Epidermal melanocyte (primary cell): ENCODE measurements at regions not wholly inside any gene's neighbourhood (a gene's known extent, or its start where the extent isn't known, plus 50 kb on each side); places are given as distances from the start of the nearest gene placed in this dataset.
"Not testable (repeated sequence)": the region's sequence is repeated elsewhere in the genome, so short reads cannot be mapped to it uniquely, and the experiment has no call there.

ENCODE experiments used
- DNase-seq: peaks from one replicate; pipeline ENCODE4 v3.0.0; 2011; ENCODE audit warnings: low spot score; ENCODE audit not compliant: insufficient read length

DNA sequence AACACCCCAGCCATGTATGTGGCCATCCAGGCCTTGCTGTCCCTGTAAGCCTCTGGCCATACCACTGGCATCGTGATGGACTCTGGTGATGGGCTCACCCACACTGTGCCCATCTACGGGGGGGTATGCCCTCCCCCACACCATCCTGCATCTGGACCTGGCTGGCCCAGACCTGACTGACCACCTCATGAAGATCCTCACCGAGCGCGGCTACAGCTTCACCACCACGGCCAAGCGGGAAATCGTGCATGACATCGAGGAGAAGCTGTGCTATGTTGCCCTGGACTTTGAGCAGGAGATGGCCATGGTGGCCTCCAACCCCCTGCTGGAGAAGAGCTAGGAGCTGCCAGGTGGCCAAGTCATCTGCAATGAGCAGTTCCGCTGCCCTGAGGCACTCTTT, 80.4 kb upstream of the ZCCHC2 start:
- DNase-seq, result no peak

DNA sequence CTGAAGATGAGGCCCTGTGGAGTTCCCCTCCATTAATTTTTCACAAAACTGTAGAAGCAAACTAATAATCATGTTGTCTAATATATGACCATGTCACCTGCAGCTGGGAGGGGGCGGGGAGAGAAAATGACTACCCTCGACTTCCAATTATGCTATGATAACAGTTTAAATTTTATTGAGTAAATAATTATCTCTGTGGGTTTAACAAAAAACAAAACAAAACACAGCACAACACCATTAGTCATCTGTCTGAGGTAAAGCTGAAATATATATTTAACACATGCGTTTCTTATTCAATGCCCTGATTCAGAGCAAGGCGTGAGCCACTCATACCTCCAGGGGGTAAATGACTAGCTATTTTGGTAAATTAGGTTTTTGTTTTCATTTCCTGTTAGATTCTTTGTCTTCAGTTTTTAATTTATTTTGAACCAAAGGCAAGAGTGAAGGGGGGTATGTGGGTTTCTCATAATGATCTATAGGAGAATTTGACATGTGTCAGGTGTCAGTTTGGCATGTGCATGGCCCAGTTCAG, 77.4 kb upstream of the ZCCHC2 start:
- no peak for DNase-seq

DNA sequence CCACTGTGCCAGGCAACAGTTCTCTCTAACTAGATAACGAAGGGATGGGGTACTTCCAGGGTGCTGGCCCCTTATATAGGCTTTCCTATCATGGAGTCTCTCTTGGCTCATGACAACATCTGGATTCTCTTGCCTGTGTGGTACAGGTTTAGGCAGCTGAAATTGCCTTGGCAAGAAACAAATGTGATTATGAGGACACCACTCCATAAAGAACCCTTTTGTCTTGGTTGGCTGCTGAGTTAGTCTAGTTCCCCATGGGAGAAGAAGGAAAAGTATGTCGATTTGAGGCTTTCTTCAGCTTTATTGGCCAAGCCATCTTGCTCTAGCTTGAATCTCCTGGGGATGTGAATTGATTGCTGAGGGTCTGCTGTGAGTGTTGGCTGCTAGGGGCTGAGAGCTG, 76.3 kb upstream of the ZCCHC2 start:
- no peak for DNase-seq

DNA sequence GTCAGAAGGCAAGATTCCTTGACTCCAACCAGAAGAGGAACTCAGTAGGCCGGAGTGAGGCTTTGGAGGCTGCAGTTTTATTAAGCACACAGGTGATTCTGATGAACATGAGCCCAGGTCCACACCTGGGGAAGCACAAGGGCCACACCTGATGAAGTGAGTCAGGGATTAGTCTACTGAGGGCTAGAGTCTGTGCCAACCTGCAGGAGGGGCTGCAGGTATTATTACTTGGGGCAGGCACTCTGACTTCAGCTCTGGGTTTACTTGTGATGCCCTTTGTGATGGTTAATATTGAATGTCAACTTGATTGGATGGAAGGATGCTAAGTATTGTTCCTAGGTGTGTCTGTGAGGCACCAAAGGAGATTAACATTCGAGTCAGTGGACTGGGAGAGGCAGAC, 75.2 kb upstream of the ZCCHC2 start:
- no peak for DNase-seq

DNA sequence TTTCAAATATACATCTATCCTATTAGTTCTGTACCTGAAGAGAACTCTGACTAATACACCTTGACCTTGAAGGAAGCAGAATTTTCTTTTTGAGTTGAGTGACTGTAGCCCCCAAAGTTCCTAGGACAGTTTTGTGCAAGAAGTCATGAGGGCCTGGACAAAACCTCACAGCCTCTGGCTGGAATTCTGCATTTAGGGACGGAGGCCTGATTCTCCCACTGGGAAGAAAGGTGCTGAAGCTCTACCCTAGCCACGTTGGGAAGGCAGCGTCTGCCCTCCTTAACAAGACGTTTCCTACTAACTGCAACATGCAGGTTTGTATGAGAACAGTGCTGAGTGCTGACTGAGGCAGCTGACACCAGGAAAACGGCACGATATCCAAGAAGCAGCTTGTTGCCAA, 74.4 kb upstream of the ZCCHC2 start:
- no peak for DNase-seq

DNA sequence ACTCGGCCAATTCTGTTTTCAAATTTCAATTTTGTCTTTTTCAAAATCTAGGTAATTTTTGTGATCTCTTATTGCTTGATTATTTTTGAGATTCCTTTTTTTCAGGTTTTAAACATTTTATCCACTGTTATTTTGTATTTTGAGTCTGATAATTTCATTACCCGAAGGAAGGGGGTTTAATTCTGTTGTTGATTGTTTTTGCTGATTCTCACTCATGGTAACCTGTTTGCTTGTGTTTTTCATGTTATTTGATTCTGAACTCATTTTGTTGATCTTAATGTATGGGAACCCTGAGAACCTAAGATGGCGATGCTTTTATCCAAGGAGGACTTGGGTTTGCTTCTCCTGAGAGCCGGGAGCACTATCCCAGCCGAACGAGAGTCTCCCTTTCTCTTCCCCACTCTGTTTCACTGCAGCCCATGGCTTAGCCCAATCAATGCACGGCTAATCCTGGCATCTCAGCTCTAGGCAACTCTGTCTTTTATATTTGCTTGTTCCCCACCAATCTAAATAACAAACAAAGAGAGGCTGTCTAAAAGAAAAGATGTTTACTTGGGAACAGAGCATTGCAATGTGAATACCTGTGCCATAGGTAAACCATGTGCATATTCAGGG, 73.2 kb upstream of the ZCCHC2 start:
- no peak for DNase-seq

DNA sequence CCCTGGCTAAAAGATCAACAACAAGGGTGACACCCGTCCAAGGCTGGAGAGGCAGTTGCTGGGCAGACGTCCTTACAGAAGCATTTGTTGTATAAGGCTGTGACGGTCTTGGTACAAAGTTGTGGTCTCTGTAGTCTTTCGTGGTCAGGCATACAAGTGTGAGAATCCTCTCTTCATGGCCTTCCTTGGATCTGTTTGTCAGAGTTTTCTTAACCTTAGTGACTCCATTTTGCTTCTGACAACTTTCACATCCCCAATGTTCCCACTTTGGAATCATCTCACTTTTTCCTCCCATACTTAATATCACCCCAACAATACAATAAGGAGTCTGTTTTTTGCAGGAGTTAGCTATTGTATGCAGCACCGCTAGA, 72.7 kb upstream of the ZCCHC2 start:
- DNase-seq, result no peak

DNA sequence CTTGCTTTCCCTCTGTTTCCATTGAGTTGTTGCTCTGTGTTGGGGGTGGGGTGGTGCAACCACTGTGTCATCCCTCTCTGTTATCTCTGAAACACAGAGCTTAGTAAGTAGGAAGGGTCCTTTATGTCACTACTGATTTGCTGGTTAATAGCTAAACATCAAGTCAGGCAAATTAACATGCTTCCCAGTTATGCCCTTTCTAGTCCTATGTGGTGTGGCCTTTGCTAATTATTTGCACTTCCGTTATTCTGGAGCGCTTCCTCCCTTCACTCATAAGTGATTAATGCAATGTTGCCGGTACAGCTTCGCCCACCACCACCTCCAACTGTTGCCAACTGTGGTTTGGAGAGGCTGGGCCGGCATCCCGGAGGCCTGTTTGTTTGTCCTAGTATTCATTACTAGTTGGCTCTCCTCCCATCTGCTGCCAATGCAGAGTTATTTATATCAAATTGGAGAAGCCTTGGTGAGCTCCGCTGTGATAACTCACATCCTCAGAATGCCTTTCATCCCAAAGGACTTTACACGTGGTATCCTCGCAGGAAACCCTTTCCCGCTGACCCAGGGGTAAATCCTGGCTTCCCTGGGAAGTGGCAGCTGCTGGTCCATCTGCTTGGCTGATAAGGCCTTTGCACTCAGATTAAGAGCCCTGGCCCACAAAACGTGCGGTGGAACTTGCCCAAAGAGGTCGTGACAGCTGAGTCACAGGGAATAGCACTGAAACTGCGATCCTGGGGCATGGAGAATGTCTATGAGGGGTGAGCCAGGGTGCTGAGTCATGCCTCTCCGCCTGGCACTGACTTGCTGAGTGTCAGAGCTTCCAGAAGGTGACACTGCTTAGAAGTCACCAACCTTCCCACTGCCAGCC, 72.0 kb upstream of the ZCCHC2 start:
- peak; percentile 36 for DNase-seq

DNA sequence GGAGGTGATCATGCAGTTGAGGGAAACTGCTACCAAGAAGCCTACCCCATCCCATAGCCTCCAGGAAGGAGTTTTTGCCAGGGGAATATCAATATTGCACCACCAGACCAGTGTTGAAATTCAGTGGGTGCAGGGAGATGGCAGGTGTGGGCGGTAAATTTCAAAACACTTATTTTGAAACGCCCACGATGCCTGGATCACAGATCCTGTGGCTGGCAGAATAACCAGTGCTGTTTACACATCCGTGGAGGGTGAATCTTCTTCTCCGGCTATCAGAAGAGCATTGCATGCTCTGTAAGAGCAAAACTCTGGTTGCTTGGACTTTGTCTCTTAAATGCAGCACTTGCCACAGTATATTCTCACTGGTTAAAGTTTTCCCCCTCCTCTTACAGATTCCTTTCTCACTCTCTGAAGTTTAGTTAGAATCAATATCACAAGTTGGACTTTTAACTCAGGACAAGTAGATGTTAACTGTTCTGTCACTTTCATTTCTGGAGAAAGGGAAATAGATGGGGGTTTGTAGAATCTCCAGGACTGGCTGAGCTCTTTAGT, 70.5 kb upstream of the ZCCHC2 start:
- no peak for DNase-seq

DNA sequence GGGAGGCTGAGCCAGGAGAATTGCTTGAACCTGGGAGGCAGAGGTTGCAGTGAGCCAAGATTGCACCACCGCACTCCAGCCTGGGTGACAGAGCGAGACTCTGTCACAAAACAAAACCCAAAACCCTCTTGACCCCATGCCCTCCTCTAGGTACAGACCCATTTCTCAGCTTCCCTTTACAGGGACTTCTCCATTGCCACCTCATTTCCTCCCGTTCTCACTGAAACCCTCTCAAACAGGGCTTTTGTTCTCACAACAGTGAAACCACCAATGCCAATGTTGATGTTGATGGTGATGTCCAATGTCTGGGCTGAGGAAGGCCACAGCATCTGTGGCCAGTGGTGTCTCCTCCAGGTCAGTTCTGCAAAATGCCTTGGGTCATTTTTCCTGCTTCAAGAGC, 69.0 kb upstream of the ZCCHC2 start:
- DNase-seq, result no peak

DNA sequence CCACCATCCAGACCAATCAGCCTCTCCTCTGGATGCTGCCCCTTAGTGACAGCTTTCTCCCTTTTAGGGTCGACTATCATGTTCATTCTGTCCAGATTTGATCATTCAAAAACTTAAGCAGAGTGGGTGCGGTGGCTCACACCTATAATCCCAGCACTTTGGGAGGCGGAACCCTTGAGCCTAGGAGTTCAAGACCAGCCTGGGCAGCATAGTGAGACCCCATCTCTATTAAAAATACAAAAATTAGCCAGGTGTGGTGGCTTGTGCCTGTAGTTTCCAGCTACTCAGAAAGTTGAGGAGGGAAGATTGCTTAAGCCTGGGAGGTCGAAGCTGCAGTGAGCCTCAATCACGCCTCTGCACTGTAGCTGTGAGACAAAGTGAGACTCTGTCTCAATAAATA, 68.3 kb upstream of the ZCCHC2 start:
- no peak for DNase-seq

DNA sequence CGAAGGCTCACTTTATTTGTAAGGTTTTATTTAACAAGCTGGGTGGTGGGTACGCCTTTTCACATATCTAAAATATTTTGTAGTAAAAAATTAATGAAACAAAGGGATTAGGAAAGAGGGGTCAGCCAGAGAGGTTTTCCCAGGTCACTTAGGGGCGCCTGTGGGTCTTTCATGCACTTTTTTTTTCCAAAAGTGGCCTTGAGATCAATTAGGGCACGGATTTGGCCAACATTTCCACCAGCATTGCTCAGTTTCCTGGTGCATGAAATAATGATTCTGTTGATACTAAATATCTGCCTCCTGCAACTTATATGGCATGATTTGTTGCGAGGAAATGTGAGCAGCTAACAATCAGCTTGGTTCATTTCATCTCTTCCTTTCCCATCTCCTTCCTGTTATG, 67.6 kb upstream of the ZCCHC2 start:
- no peak for DNase-seq

DNA sequence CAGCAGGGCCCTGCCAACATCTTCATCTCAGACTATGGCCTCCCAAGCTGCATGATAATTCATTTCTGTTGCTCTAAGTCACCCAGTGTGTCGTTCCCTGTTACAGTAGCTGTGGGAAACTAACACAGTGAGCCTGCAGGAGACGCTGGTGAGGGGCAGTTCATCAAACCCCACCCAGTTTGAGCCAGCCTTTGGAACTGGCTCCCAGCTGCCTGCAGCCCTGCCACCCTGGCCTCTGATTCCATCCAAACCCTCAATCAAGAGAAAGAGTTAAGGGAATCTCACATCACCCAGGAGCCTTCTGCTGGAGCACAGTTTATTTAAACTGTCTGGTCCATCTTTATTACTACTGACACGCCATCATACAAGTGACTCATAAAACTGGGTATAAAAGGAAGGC, 64.9 kb upstream of the ZCCHC2 start:
- DNase-seq, result no peak

DNA sequence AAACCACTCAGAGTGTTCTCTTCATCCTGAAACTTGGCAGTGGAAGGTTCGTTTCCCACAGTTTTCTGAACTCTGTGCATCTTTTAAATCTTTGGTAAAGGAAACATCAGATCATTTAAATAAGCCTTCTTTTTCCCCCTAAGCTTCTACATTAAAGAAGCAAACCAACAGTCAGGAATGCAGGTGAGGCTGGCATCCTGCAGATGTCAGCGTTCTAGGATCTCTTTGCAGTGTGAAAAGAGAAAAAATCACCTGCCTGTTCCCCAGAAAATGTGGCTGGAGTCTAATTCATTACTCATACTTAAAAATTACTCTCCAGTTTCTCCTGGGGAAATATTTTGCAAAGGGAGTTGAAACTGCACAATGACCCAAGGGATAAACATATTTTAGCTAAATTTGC, 64.5 kb upstream of the ZCCHC2 start:
- DNase-seq, result no peak

DNA sequence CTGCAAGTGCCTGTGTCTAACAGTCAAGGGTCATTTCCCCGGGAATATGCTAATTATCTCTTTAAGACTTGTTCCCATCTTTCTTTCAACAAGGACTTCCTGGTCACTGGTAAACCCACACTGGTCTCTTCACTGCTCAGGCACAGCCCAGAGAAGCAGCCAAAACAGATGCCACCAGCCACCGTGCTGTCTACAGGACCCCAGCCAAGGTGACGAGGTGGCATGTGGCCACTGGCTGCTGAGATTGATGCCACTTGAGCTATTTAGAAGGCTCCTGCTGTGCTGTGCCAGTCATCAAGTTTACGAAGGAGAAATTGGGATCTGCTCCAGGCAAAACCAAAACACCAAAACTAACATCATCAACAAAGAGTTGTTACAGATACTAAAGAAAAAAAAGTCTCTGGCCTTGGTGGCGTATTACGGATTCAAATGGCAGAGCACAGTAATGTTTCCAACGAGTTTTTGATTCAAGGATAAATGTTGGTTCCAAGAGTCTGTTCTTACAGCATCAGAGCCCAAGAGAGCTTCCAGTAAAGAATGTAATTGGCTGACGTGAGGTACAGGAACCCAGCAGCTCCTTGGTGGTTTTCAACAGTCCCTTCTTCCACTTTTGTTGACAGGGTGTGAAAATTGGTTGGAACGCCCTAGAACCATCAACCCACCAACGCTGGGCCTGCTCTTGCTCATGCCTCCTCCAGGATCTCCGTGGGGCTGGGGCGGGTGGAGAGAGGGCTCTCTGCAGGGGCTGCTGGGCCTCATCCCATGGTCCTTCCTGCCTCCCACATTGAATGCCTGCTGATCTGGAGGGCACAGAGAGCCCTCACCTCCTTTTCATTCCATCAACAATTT, 63.7 kb upstream of the ZCCHC2 start:
- DNase-seq, result no peak

DNA sequence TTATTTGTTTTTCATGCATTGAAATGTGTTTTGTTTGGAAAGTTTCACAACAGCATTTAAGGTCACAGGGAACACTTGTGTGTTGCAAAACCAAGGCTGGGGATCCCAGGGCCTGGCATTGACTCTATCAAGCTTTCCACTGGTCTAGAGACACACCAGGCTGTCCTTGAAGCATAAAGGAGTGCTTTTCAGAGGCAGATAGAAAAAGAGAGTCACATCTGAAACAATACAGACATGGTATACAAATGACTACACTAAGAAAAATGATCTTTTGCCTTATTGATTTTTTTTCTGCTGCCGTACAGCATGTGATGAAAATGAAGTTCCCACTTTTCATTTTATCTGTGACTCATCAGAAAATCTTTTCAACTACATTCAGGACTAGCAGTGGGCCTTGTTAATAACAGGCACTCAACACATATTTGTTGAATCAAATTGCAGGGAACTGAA, 61.9 kb upstream of the ZCCHC2 start:
- no peak for DNase-seq

DNA sequence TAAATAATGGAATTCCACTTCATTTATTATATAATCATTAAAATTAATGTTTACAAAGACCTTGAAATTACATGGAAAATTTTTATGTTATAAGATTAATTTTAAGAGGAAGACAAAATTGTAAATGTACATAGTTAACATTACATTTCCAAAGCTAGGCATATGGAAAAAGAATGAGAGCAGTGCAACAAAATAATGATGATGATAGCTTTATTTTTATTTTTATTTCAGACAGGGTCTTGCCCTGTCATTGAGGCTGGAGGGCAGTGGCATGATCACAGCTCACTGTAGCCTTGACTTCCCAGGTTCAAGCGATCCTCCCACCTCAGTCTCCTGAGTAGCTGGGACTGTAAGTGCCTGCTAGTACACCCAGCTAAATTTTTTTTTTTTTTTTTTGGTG, 61.2 kb upstream of the ZCCHC2 start:
- no peak for DNase-seq

DNA sequence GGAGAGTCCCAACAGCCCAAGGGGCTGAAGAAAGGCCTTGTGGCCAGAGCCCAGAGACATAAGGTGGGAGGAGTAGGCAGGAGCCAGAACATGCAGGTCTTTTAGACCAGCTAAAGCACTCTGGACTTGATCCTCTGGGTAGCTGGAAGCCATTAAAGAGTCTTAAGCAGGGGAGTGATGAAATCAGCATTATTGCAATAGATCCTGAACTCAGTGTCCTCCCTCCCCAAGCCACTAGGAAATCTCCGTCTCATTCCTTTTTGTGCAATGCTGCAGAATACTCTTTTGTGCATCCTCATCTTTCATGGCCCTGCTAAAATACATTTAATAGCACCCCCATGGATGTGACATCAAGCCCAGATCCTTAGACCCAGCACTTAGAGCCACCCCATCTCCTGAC, 58.6 kb upstream of the ZCCHC2 start:
- no peak for DNase-seq

DNA sequence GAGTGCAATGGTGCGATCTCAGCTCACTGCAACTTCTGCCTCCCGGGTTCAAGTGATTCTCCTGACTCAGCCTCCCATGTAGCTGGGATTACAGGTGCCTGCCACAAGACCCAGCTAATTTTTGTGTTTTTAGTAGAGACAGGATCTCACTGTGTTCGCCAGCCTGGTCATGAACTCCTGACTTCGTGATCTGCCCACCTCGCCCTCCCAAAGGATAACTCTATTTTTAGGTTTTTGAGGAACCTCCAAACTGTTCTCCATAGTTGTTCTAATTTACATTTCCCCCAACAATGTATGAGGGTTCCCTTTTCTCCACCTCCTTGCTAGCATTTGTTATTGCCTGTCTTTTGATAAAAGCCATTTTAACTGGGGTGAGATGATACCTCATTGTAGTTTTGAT, 53.7 kb upstream of the ZCCHC2 start:
- DNase-seq, result not testable (repeated sequence)
